HCT116 (cell line): ENCODE measurements at regions not wholly inside any gene's neighbourhood (a gene's known extent, or its start where the extent isn't known, plus 50 kb on each side); places are given as distances from the start of the nearest gene placed in this dataset.

Experiments
- ATAC-seq: fragments of 200-7000 bp; cut with Tn5 transposase; 2 replicates; pipeline ENCODE4 v1.9.1; 2020; ENCODE audit warnings: mild to moderate bottlenecking, moderate library complexity
- BruUV-seq: library from RNA; stranded (reverse); fragments of 400-500 nt; replicated peaks from 2 replicates; lab custom pipeline; 2021; lab: Mats Ljungman, UMichigan
- CTCF ChIA-PET: fragments of 300-600 bp; sonication (Branson Sonifier 250); formaldehyde crosslinking; loops from one replicate; lab custom pipeline; 2021; ENCODE audit warnings: antibody characterized with exemption; lab: Charles Lee
- POLR2A ChIA-PET: fragments of 300-600, 350-600 bp; sonication (Branson Sonifier 250); formaldehyde crosslinking; loops from one replicate; lab custom pipeline; 2021; ENCODE audit warnings: antibody characterized with exemption; lab: Charles Lee
- RAD21 ChIA-PET, 2 experiments: fragments of 300-600 bp; sonication (Branson Sonifier 250); formaldehyde crosslinking; loops; one replicate each; lab custom pipeline; 2023; ENCODE audit warnings: low total read pairs in 2 of 2; ENCODE audit not compliant: uncharacterized antibody in 2 of 2, unreplicated experiment in 2 of 2, low non-redundant PET in 1 of 2; lab: Charles Lee
- DNase-seq: peaks from one replicate; pipeline ENCODE4 v3.0.0-alpha.2; 2010; ENCODE audit warnings: low read depth, low spot score
- H2AFZ ChIP-seq: fragments of 200-600 bp; shearing (Covaris generic), sonication (generic); 2 replicates; pipeline ENCODE4 v1.6.1; 2017; ENCODE audit warnings: low read depth, mixed run types, mixed read lengths, antibody characterized with exemption, low read length; ENCODE audit not compliant: poor library complexity, severe bottlenecking
- H3K27ac ChIP-seq: 2 replicates; pipeline ENCODE4 v1.5.1; 2012; ENCODE audit warnings: low read depth, low read length
- H3K27me3 ChIP-seq: fragments of 200-600 bp; sonication (generic); 2 replicates; pipeline ENCODE4 v1.6.1; 2016; ENCODE audit warnings: mixed run types, low read length, mixed read lengths; ENCODE audit not compliant: insufficient read depth
- H3K36me3 ChIP-seq, 2 experiments: fragments of 200-500 bp in 1 of 2; fragments of 200-600 bp in 1 of 2; sonication (Bioruptor generic) in 1 of 2; sonication (generic) in 1 of 2; 2 replicates each; pipeline versions ENCODE4 v1.5.1 to v1.6.1; 2014 to 2016; ENCODE audit warnings: low read length in 2 of 2, inconsistent platforms in 1 of 2, mixed read lengths in 1 of 2, mixed run types in 1 of 2; ENCODE audit not compliant: insufficient read depth in 2 of 2, control insufficient read depth in 1 of 2
- H3K4me1 ChIP-seq, 2 experiments: fragments of 200-600 bp in 1 of 2; sonication (generic) in 1 of 2; 2 replicates each; pipeline versions ENCODE4 v1.5.1 to v1.6.1; 2012 to 2017; ENCODE audit warnings: low read length in 2 of 2, inconsistent platforms in 1 of 2, mild to moderate bottlenecking in 1 of 2, mixed read lengths in 1 of 2, mixed run types in 1 of 2, moderate library complexity in 1 of 2; ENCODE audit not compliant: insufficient read depth in 2 of 2, control insufficient read depth in 1 of 2
- H3K4me2 ChIP-seq: fragments of 200-600 bp; sonication (generic); 2 replicates; pipeline ENCODE4 v1.6.1; 2017; ENCODE audit warnings: mixed run types, low read length, mixed read lengths
- H3K4me3 ChIP-seq, 2 experiments: fragments of 200-600 bp in 1 of 2; sonication (generic) in 1 of 2; replicated peaks in 1 of 2; 2 replicates each; pipeline ENCODE4 v1.5.1; 2011 to 2016; ENCODE audit warnings: low read length in 2 of 2, control low read depth in 1 of 2, low read depth in 1 of 2, mild to moderate bottlenecking in 1 of 2, mixed read lengths in 1 of 2, mixed run types in 1 of 2
- H3K79me2 ChIP-seq: fragments of 200-600 bp; sonication (generic); 2 replicates; pipeline ENCODE4 v1.6.1; 2017; ENCODE audit warnings: mild to moderate bottlenecking, mixed run types, low read length, moderate library complexity, mixed read lengths; ENCODE audit not compliant: insufficient read depth
- H3K9ac ChIP-seq: fragments of 200-600 bp; sonication (generic); 2 replicates; pipeline ENCODE4 v1.6.1; 2016; ENCODE audit warnings: low read length, mixed read lengths
- H3K9me2 ChIP-seq: fragments of 200-600 bp; sonication (generic), shearing (Covaris generic); 2 replicates; pipeline ENCODE4 v1.6.1; 2017; ENCODE audit warnings: mixed run types, mild to moderate bottlenecking, moderate library complexity; ENCODE audit not compliant: insufficient read depth
- H3K9me3 ChIP-seq, 2 experiments: fragments of 200-500 bp in 1 of 2; fragments of 200-600 bp in 1 of 2; sonication (Bioruptor generic) in 1 of 2; sonication (generic) in 1 of 2; 2 replicates each; pipeline ENCODE4 v1.6.1; 2014 to 2017; ENCODE audit warnings: low read length in 2 of 2, mixed read lengths in 2 of 2, inconsistent platforms in 1 of 2, low read depth in 1 of 2, mild to moderate bottlenecking in 1 of 2, mixed run types in 1 of 2, moderate library complexity in 1 of 2; ENCODE audit not compliant: control insufficient read depth in 1 of 2, insufficient read depth in 1 of 2
- H4K20me1 ChIP-seq: fragments of 200-600 bp; sonication (generic), shearing (Covaris generic); 2 replicates; pipeline ENCODE4 v1.6.1; 2017; ENCODE audit warnings: mixed run types, mild to moderate bottlenecking, moderate library complexity; ENCODE audit not compliant: insufficient read depth
- CBX3 ChIP-seq: IDR thresholded peaks from 2 replicates; pipeline ENCODE4 v1.6.1; 2012; ENCODE audit warnings: low read depth
- EGR1 ChIP-seq: IDR thresholded peaks from 2 replicates; pipeline ENCODE4 v1.6.1; 2012; ENCODE audit warnings: low read depth
- ELF1 ChIP-seq: IDR thresholded peaks from 2 replicates; pipeline ENCODE4 v1.6.1; 2012; ENCODE audit warnings: low read depth, borderline replicate concordance
- EZH2phosphoT487 ChIP-seq: fragments of 200-600 bp; IDR thresholded peaks from 2 replicates; pipeline ENCODE4 v1.6.1; 2018; ENCODE audit warnings: antibody characterized with exemption, borderline replicate concordance
- JUND ChIP-seq: IDR thresholded peaks from 2 replicates; pipeline ENCODE4 v1.6.1; 2012
- MAX ChIP-seq: IDR thresholded peaks from 2 replicates; pipeline ENCODE4 v1.6.1; 2012
- POLR2A ChIP-seq: IDR thresholded peaks from 2 replicates; pipeline ENCODE4 v1.7.0; 2011; ENCODE audit warnings: borderline replicate concordance; ENCODE audit not compliant: insufficient read depth, insufficient read length; ENCODE audit errors: extremely low read depth
- REST ChIP-seq: IDR thresholded peaks from 2 replicates; pipeline ENCODE4 v1.6.1; 2012; ENCODE audit warnings: low read depth
- SIN3A ChIP-seq: IDR thresholded peaks from 2 replicates; pipeline ENCODE4 v1.6.1; 2012; ENCODE audit warnings: low read depth
- TCF7L2 ChIP-seq: IDR thresholded peaks from 2 replicates; pipeline ENCODE4 v1.7.0; 2011; ENCODE audit warnings: borderline replicate concordance, inconsistent platforms; ENCODE audit not compliant: insufficient read depth, insufficient read length; ENCODE audit errors: extremely low read depth
- YY1 ChIP-seq: IDR thresholded peaks from 2 replicates; pipeline ENCODE4 v1.6.1; 2011; ENCODE audit warnings: low read length, low read depth, moderate library complexity, mild to moderate bottlenecking; ENCODE audit not compliant: insufficient replicate concordance; ENCODE audit errors: extremely low read depth
- ZBTB33 ChIP-seq: IDR thresholded peaks from 2 replicates; pipeline ENCODE4 v1.6.1; 2011; ENCODE audit warnings: mild to moderate bottlenecking, low read length, moderate library complexity; ENCODE audit not compliant: insufficient replicate concordance; ENCODE audit errors: extremely low read depth
- ZFX ChIP-seq: fragments of 450-650 bp; IDR thresholded peaks from 2 replicates; pipeline ENCODE4 v1.6.1; 2017
- ZNF274 ChIP-seq: fragments of 200-500 bp; sonication (Bioruptor generic); IDR thresholded peaks from 2 replicates; pipeline ENCODE4 v1.6.1; 2014; ENCODE audit warnings: mild to moderate bottlenecking, low read depth, low read length, inconsistent platforms
- intact Hi-C: fragments of 100-400 bp; cut with micrococcal nuclease; formaldehyde crosslinking; loops from 2 replicates; pipeline ENCODE4 v1.10.0; 2022

- Histone ChIP-seq H3K4me1 (no peaks in the 10 kb centered on the region), H3K27me3 (no peaks in the 10 kb centered on the region), H3K9me3 (no peaks in the 10 kb centered on the region; a peak in 1 of 4 replicates), H3K4me2 (no peak overlapping the region), H3K9me2 (no peaks in the 10 kb centered on the region), H4K20me1 (no peaks in the 10 kb centered on the region), H3K27ac (no peak overlapping the region), H3K4me3 (no peak overlapping the region), H3K9ac (no peak overlapping the region)
- no peak for DNase-seq
- no TSS peak for BruUV-seq
- no peak for ATAC-seq
- intact Hi-C loops, result no loop called here
- no peak for TF ChIP-seq EZH2phosphoT487
- TF ChIP-seq SIN3A, result no peak
- no peak for TF ChIP-seq ZFX
- TF ChIP-seq POLR2A, result no peak
- TF ChIP-seq ZBTB33, result no peak
- TF ChIP-seq YY1, result no peak
- TF ChIP-seq JUND, result no peak
- no peak for TF ChIP-seq TCF7L2
- no peak for TF ChIP-seq ZNF274
- TF ChIP-seq MAX, result no peak
- TF ChIP-seq EGR1, result no peak
- no peak for TF ChIP-seq CBX3
- TF ChIP-seq REST, result no peak
- TF ChIP-seq ELF1, result no peak
- TF ChIP-seq, all 23 proteins: peak for 0
- H3K36me3 ChIP-seq, result no peaks in the 10 kb centered on the region
- no peaks in the 10 kb centered on the region for H3K79me2 ChIP-seq
- ChIA-PET CTCF (no interaction called here), POLR2A (no interaction called here), RAD21 (no interaction called here)
- H2AFZ ChIP-seq, result no peak overlapping the region
These were observed 59.3 kb upstream of the NEGR1 start for GRCh38 chr1:72341661-72342060.
